A549 (cell line): ENCODE measurements at regions not wholly inside any gene's neighbourhood (a gene's known extent, or its start where the extent isn't known, plus 50 kb on each side); places are given as distances from the start of the nearest gene placed in this dataset.

Source experiments
- ATAC-seq, 2 experiments: fragments of 200-7000 bp in 1 of 2; fragments of >200 bp in 1 of 2; cut with Nextera tagmentation in 1 of 2; cut with Tn5 transposase in 1 of 2; 3 replicates each; pipeline versions ENCODE4 v1.8.0 to v1.9.1; 2018 to 2020; ENCODE audit warnings: mild to moderate bottlenecking in 1 of 2, moderate library complexity in 1 of 2
- CTCF ChIA-PET: fragments of 300-600 bp; sonication (Branson Sonifier 250); formaldehyde crosslinking; extraction: SDS; loops from one replicate; lab custom pipeline; 2021; ENCODE audit warnings: antibody characterized with exemption, inconsistent platforms; lab: Yijun Ruan, JAX
- POLR2A ChIA-PET: fragments of 350-600 bp; formaldehyde crosslinking; extraction: SDS; loops from one replicate; lab custom pipeline; 2021; ENCODE audit warnings: antibody characterized with exemption, inconsistent platforms; lab: Yijun Ruan, JAX
- DNase-seq, 2 experiments: peaks; one replicate each; pipeline versions ENCODE4 v3.0.0 to v3.0.0-alpha.2; 2011 to 2016; ENCODE audit warnings: low read depth in 1 of 2, low spot score in 1 of 2
- FAIRE-seq: peaks from 2 replicates; lab custom pipeline; 2011; peaks lifted over from hg19 to GRCh38; lab: Jason Lieb, UNC
- H3K27ac ChIP-seq, 2 experiments: fragments of >200 bp; sonication (Bioruptor Twin); formaldehyde crosslinking; 3 replicates each; pipeline ENCODE4 v1.5.1; 2016 to 2017
- H3K4me1 ChIP-seq: fragments of >200 bp; sonication (Bioruptor Twin); formaldehyde crosslinking; 3 replicates; pipeline ENCODE4 v1.6.1; 2016
- H3K4me2 ChIP-seq: fragments of >200 bp; sonication (Bioruptor Twin); formaldehyde crosslinking; 3 replicates; pipeline ENCODE4 v1.6.1; 2016
- H3K4me3 ChIP-seq: fragments of >200 bp; sonication (Bioruptor Twin); formaldehyde crosslinking; 3 replicates; pipeline ENCODE4 v1.5.1; 2016
- H3K9me3 ChIP-seq: fragments of >200 bp; sonication (Bioruptor Twin); formaldehyde crosslinking; 3 replicates; pipeline ENCODE4 v1.6.1; 2016
- CEBPB ChIP-seq, 2 experiments: fragments of >200 bp in 1 of 2; sonication (Bioruptor Twin) in 1 of 2; formaldehyde crosslinking in 1 of 2; IDR thresholded peaks; 2 replicates each; pipeline ENCODE4 v1.6.1; 2012 to 2016
- EHMT2 ChIP-seq: fragments of 200-600 bp; sonication (generic); IDR thresholded peaks from 2 replicates; pipeline ENCODE4 v1.6.1; 2016; ENCODE audit warnings: antibody characterized with exemption, low read depth, mild to moderate bottlenecking, moderate library complexity
- ELK1 ChIP-seq: fragments of 150-350 bp; IDR thresholded peaks from 2 replicates; pipeline ENCODE4 v1.6.1; 2014; ENCODE audit warnings: low read depth, mild to moderate bottlenecking, low read length
- EP300 ChIP-seq, 2 experiments: fragments of >200 bp; sonication (Bioruptor Twin); formaldehyde crosslinking; IDR thresholded peaks; 2 replicates in 1 of 2; 3 replicates in 1 of 2; pipeline ENCODE4 v1.6.1; 2016 to 2017
- ESRRA ChIP-seq: fragments of 150-350 bp; IDR thresholded peaks from 2 replicates; pipeline ENCODE4 v1.6.1; 2014; ENCODE audit warnings: mild to moderate bottlenecking, low read length, borderline replicate concordance
- FOSB ChIP-seq: fragments of 250-450 bp; sonication (Bioruptor Pico); IDR thresholded peaks from 2 replicates; pipeline ENCODE4 v1.5.0; 2020; ENCODE audit warnings: mild to moderate bottlenecking, moderate library complexity
- JUN ChIP-seq, 2 experiments: fragments of >200 bp; sonication (Bioruptor Twin); formaldehyde crosslinking; IDR thresholded peaks; 2 replicates in 1 of 2; 3 replicates in 1 of 2; pipeline ENCODE4 v1.6.1; 2016 to 2017
- JUNB ChIP-seq: fragments of >200 bp; sonication (Bioruptor Twin); formaldehyde crosslinking; IDR thresholded peaks from 2 replicates; pipeline ENCODE4 v1.6.1; 2016
- KDM1A ChIP-seq: fragments of 200-600 bp; sonication (generic); IDR thresholded peaks from 2 replicates; pipeline ENCODE4 v1.6.1; 2016; ENCODE audit warnings: low read depth, mild to moderate bottlenecking
- MAFK ChIP-seq: fragments of 450-650 bp; IDR thresholded peaks from 2 replicates; pipeline ENCODE4 v1.6.1; 2014; ENCODE audit not compliant: partially characterized antibody
- MAX ChIP-seq: IDR thresholded peaks from 2 replicates; pipeline ENCODE4 v1.6.1; 2012
- MYC ChIP-seq: IDR thresholded peaks from 2 replicates; pipeline ENCODE4 v1.6.1; 2012; ENCODE audit warnings: mild to moderate bottlenecking, inconsistent platforms, low read length, improper control_type of control experiment, borderline replicate concordance
- NPAS2 ChIP-seq: fragments of 250-450 bp; sonication (Bioruptor Pico); IDR thresholded peaks from 2 replicates; pipeline ENCODE4 v1.8.0; 2022; ENCODE audit warnings: mild to moderate bottlenecking, moderate library complexity, borderline replicate concordance
- NR3C1 ChIP-seq: fragments of >200 bp; sonication (Bioruptor Twin); formaldehyde crosslinking; IDR thresholded peaks from 3 replicates; pipeline ENCODE4 v1.6.1; 2017
- POLR2A ChIP-seq: IDR thresholded peaks from 2 replicates; pipeline ENCODE4 v1.6.1; 2012; ENCODE audit warnings: mild to moderate bottlenecking, low read length
- RAD21 ChIP-seq, 2 experiments: fragments of >200 bp in 1 of 2; sonication (Bioruptor Twin) in 1 of 2; formaldehyde crosslinking in 1 of 2; IDR thresholded peaks in 1 of 2; conservative IDR thresholded peaks in 1 of 2; 2 replicates in 1 of 2; 3 replicates in 1 of 2; pipeline ENCODE4 v1.6.1; 2012 to 2018; ENCODE audit warnings: inconsistent platforms in 1 of 2
- TFCP2L1 ChIP-seq: fragments of 250-450 bp; sonication (Bioruptor Pico); IDR thresholded peaks from 2 replicates; pipeline ENCODE4 v1.5.0; 2021; ENCODE audit warnings: mild to moderate bottlenecking
- USF2 ChIP-seq: fragments of 450-650 bp; IDR thresholded peaks from 2 replicates; pipeline ENCODE4 v1.6.1; 2014; ENCODE audit warnings: antibody characterized with exemption
- ZNF302 ChIP-seq: fragments of 250-450 bp; sonication (Bioruptor Pico); IDR thresholded peaks from 2 replicates; pipeline ENCODE4 v1.9.0; 2021; ENCODE audit warnings: inconsistent platforms, mild to moderate bottlenecking, moderate library complexity
- WGBS: methylation state at CpG from one replicate; pipeline ENCODE4 v1.1.6; 2017; ENCODE audit errors: missing lambda C conversion rate; 5-methylcytosine and 5-hydroxymethylcytosine counted together
- TF ChIP-seq, protein P1 (sequence below): fragments of 250-450 bp; sonication (Bioruptor Pico); IDR thresholded peaks from 2 replicates; pipeline ENCODE4 v1.5.0; 2021; ENCODE audit warnings: mild to moderate bottlenecking, moderate library complexity, borderline replicate concordance
- TF ChIP-seq, protein P2 (sequence below): fragments of 250-450 bp; sonication (Bioruptor Pico); IDR thresholded peaks from 2 replicates; pipeline ENCODE4 v1.5.0; 2020; ENCODE audit warnings: low read depth, mild to moderate bottlenecking, moderate library complexity
- TF ChIP-seq, protein P3 (sequence below): fragments of 200-600 bp; sonication (generic); IDR thresholded peaks from 2 replicates; pipeline ENCODE4 v1.6.1; 2016; ENCODE audit warnings: antibody characterized with exemption, mild to moderate bottlenecking, moderate library complexity

DNA sequence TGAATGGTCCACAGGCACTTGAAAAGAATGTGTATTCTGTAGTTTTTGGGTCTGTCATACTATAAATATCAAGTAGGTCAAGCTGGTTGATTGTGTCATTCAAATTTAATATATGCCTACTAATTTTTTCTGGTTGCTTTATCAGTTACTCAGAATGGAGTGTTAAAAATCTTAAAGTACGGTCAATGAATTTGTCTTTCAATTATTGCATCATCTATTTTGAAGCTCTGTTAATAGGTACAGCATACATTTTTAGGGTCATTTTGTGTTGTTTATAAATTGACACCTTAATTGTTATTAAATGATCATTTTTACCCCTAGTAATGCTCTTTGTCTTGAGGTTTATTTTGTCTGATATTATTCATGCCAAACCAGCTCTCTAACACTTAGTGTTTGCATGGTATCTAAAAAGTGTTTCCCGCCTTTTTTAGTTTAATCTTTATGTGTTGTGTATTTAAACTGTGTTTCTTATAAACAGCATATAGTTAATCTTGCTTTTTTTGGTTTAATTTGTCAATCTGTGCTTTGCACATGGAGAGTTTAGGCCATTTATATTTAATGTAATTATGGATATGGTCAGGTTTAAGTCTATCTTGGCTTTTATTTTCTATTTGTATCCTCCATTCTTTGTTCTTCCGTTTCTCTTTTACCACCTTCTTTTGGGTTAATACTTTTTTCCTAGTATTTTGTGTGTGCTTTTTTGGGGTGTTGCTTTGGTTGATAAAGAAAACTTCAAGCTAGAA, 204.9 kb upstream of the EEF2KMT start:
- Histone ChIP-seq H3K4me2 (no peak overlapping the region), H3K9me3 (no peaks in the 10 kb centered on the region; the same call in 2 of the 3 replicates), H3K4me3 (no peak overlapping the region), H3K4me1 (no peaks in the 10 kb centered on the region), H3K27ac (no peak overlapping the region)
- FAIRE-seq, result peak; percentile 18
- ChIA-PET CTCF (interaction anchor here (0.7 to 1.0 kb wide), 2 partner anchors 8 to 50 kb away, joined by 3 read pairs; no protein-coding TSS in a partner anchor), POLR2A (no interaction called here)
- no peak for ATAC-seq
- no peak for DNase-seq
- WGBS, result 2% methylated on average over 3 of the region's 3 CpGs
- TF ChIP-seq, protein P1, sequence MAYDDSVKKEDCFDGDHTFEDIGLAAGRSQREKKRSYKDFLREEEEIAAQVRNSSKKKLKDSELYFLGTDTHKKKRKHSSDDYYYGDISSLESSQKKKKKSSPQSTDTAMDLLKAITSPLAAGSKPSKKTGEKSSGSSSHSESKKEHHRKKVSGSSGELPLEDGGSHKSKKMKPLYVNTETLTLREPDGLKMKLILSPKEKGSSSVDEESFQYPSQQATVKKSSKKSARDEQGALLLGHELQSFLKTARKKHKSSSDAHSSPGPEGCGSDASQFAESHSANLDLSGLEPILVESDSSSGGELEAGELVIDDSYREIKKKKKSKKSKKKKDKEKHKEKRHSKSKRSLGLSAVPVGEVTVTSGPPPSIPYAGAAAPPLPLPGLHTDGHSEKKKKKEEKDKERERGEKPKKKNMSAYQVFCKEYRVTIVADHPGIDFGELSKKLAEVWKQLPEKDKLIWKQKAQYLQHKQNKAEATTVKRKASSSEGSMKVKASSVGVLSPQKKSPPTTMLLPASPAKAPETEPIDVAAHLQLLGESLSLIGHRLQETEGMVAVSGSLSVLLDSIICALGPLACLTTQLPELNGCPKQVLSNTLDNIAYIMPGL (CRISPR knock-in tag), result no peak
- TF ChIP-seq NPAS2 (CRISPR knock-in tag), result no peak

DNA sequence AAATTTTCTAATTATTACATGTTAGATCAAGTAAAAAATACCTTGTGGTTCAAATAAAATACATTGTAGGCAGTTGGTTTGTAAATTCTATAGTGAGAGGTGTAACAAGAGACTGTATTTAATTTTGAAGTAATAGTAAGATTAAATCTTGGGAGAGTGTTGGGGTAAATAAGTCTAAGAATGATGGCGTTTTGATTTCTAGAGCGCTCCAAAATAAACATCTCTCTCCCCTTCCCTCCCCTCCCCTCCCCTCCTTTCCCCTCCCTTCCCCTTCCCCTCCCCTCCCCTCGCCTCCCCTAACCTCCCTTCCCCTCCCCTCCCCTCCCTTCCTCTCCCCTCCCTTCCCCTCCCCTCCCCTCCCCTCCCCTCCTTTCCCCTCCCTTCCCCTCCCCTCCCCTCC, 200.6 kb upstream of the EEF2KMT start:
- Histone ChIP-seq H3K9me3 (no peaks in the 10 kb centered on the region; the same call in 2 of the 3 replicates), H3K27ac (no peak overlapping the region), H3K4me2 (no peak overlapping the region), H3K4me3 (no peak overlapping the region), H3K4me1 (no peaks in the 10 kb centered on the region)
- FAIRE-seq (no peak), DNase-seq (no peak), ATAC-seq (no peak)
- ChIA-PET CTCF (no interaction called here), POLR2A (no interaction called here)
- 10% methylated on average over 2 of the region's 3 CpGs for WGBS
- TF ChIP-seq MAFK, result no peak
- no peak for TF ChIP-seq POLR2A
- no peak for TF ChIP-seq JUNB
- TF ChIP-seq EP300 (IDR thresholded peaks at IDR 0.05), result no peak
- no peak for TF ChIP-seq EHMT2
- no peak for TF ChIP-seq RAD21 (conservative IDR thresholded peaks at IDR 0.05 in 1 of 2, IDR thresholded peaks at IDR 0.05 in 1 of 2)
- no peak for TF ChIP-seq MYC
- TF ChIP-seq ELK1, result no peak
- TF ChIP-seq KDM1A, result no peak
- TF ChIP-seq USF2, result no peak
- TF ChIP-seq FOSB (CRISPR knock-in tag), result no peak
- no peak for TF ChIP-seq ZNF302 (CRISPR knock-in tag)
- TF ChIP-seq, protein P2, sequence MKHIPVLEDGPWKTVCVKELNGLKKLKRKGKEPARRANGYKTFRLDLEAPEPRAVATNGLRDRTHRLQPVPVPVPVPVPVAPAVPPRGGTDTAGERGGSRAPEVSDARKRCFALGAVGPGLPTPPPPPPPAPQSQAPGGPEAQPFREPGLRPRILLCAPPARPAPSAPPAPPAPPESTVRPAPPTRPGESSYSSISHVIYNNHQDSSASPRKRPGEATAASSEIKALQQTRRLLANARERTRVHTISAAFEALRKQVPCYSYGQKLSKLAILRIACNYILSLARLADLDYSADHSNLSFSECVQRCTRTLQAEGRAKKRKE, result no peak
- no peak for TF ChIP-seq MAX
- no peak for TF ChIP-seq NR3C1
- no peak for TF ChIP-seq CEBPB (IDR thresholded peaks at IDR 0.05)
- no peak for TF ChIP-seq ESRRA
- no peak for TF ChIP-seq JUN (IDR thresholded peaks at IDR 0.05)
- TF ChIP-seq, protein P3, sequence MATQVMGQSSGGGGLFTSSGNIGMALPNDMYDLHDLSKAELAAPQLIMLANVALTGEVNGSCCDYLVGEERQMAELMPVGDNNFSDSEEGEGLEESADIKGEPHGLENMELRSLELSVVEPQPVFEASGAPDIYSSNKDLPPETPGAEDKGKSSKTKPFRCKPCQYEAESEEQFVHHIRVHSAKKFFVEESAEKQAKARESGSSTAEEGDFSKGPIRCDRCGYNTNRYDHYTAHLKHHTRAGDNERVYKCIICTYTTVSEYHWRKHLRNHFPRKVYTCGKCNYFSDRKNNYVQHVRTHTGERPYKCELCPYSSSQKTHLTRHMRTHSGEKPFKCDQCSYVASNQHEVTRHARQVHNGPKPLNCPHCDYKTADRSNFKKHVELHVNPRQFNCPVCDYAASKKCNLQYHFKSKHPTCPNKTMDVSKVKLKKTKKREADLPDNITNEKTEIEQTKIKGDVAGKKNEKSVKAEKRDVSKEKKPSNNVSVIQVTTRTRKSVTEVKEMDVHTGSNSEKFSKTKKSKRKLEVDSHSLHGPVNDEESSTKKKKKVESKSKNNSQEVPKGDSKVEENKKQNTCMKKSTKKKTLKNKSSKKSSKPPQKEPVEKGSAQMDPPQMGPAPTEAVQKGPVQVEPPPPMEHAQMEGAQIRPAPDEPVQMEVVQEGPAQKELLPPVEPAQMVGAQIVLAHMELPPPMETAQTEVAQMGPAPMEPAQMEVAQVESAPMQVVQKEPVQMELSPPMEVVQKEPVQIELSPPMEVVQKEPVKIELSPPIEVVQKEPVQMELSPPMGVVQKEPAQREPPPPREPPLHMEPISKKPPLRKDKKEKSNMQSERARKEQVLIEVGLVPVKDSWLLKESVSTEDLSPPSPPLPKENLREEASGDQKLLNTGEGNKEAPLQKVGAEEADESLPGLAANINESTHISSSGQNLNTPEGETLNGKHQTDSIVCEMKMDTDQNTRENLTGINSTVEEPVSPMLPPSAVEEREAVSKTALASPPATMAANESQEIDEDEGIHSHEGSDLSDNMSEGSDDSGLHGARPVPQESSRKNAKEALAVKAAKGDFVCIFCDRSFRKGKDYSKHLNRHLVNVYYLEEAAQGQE, result no peak
- no peak for TF ChIP-seq TFCP2L1 (CRISPR knock-in tag)
